SU-DHL-6 (cell line): ENCODE measurements at regions not wholly inside any gene's neighbourhood (a gene's known extent, or its start where the extent isn't known, plus 50 kb on each side); places are given as distances from the start of the nearest gene placed in this dataset.

ENCODE experiments used
- H2AFZ ChIP-seq: fragments of 200-600 bp; sonication (generic); 2 replicates; pipeline ENCODE4 v1.6.1; 2014; ENCODE audit warnings: low read depth, mild to moderate bottlenecking, moderate library complexity, mixed read lengths, antibody characterized with exemption, low read length; ENCODE audit not compliant: severe bottlenecking
- H3F3A ChIP-seq: fragments of 200-600 bp; shearing (Covaris generic); 2 replicates; pipeline ENCODE4 v1.6.0; 2016; ENCODE audit warnings: antibody characterized with exemption, mild to moderate bottlenecking; ENCODE audit not compliant: insufficient read depth
- H3K27ac ChIP-seq: fragments of 200-600 bp; sonication (generic); 2 replicates; pipeline ENCODE4 v1.5.1; 2016; ENCODE audit warnings: low read depth, mild to moderate bottlenecking, low read length, moderate library complexity, mixed read lengths
- H3K27me3 ChIP-seq: fragments of 200-600 bp; sonication (generic), shearing (Covaris generic); 2 replicates; pipeline ENCODE4 v1.6.0; 2014; ENCODE audit warnings: mild to moderate bottlenecking, low read length
- H3K36me3 ChIP-seq: fragments of 200-600 bp; sonication (generic); 2 replicates; pipeline ENCODE4 v1.6.1; 2014; ENCODE audit warnings: mild to moderate bottlenecking, low read length, mixed read lengths
- H3K4me2 ChIP-seq: fragments of 300-600, 200-600 bp; shearing (Covaris generic), sonication (generic); 2 replicates; pipeline ENCODE4 v1.6.0; 2014; ENCODE audit warnings: low read length, low read depth, mild to moderate bottlenecking; ENCODE audit not compliant: poor library complexity, severe bottlenecking
- H3K4me3 ChIP-seq: fragments of 200-600 bp; sonication (generic); 2 replicates; pipeline ENCODE4 v1.5.1; 2014; ENCODE audit warnings: antibody characterized with exemption, low read length, mild to moderate bottlenecking, mixed read lengths; ENCODE audit not compliant: insufficient read depth, poor library complexity, severe bottlenecking
- H3K79me2 ChIP-seq: fragments of 200-600 bp; sonication (generic); 2 replicates; pipeline ENCODE4 v1.6.1; 2014; ENCODE audit warnings: mild to moderate bottlenecking, low read length, moderate library complexity; ENCODE audit not compliant: insufficient read depth
- H3K9ac ChIP-seq: fragments of 200-600 bp; sonication (generic); 2 replicates; pipeline ENCODE4 v1.7.0; 2014; ENCODE audit warnings: mild to moderate bottlenecking, low read length
- H3K9me2 ChIP-seq: fragments of 200-600 bp; sonication (generic); replicated peaks from 2 replicates; pipeline ENCODE4 v1.6.1; 2014; ENCODE audit warnings: low read length; ENCODE audit not compliant: insufficient read depth
- H3K9me3 ChIP-seq: fragments of 200-600 bp; sonication (generic); 2 replicates; pipeline ENCODE4 v1.6.1; 2014; ENCODE audit warnings: low read length, mixed read lengths; ENCODE audit not compliant: insufficient read depth
- H4K20me1 ChIP-seq: fragments of 200-600 bp; sonication (generic); 2 replicates; pipeline ENCODE4 v1.6.1; 2014; ENCODE audit warnings: low read depth, mild to moderate bottlenecking, antibody characterized with exemption, low read length, moderate library complexity, mixed read lengths
- CTCF ChIP-seq: fragments of 200-600 bp; sonication (generic); IDR thresholded peaks from one replicate; pipeline ENCODE4 v1.5.1; 2017; ENCODE audit warnings: antibody characterized with exemption, mild to moderate bottlenecking, low read length, moderate library complexity; ENCODE audit not compliant: insufficient read depth, poor library complexity, severe bottlenecking
- EZH2phosphoT487 ChIP-seq: fragments of 200-600 bp; sonication (generic), shearing (Covaris generic); conservative IDR thresholded peaks from 2 replicates; pipeline ENCODE4 v1.6.1; 2018; ENCODE audit warnings: mild to moderate bottlenecking, antibody characterized with exemption, low read length, moderate library complexity, mixed read lengths

GRCh38 chr2:175647058-175647457 is 355.0 kb downstream of the LNPK start:
- no peak for TF ChIP-seq EZH2phosphoT487
- TF ChIP-seq CTCF: no peak
- Histone ChIP-seq H4K20me1 (no peaks in the 10 kb centered on the region), H3K4me2 (no peak overlapping the region)

GRCh38 chr2:175640655-175641054 is 361.4 kb downstream of the LNPK start:
- Histone ChIP-seq H3K9me2 (no peaks in the 10 kb centered on the region), H3F3A (no peaks in the 10 kb centered on the region), H3K9me3 (no peaks in the 10 kb centered on the region), H3K9ac (no peak overlapping the region), H3K79me2 (no peaks in the 10 kb centered on the region), H3K4me2 (no peak overlapping the region), H2AFZ (no peak overlapping the region), H3K27me3 (no peaks in the 10 kb centered on the region; the same call in 1 of the 2 replicates), H3K4me3 (no peak overlapping the region), H3K36me3 (no peaks in the 10 kb centered on the region), H3K27ac (no peak overlapping the region), H4K20me1 (no peaks in the 10 kb centered on the region)
- no peak for TF ChIP-seq CTCF

More at GRCh38 chr2:175647058-175647457, 355.0 kb downstream of the LNPK start:
- Histone ChIP-seq H3K27me3 (no peaks in the 10 kb centered on the region), H2AFZ (no peak overlapping the region), H3K9me2 (no peaks in the 10 kb centered on the region), H3K9me3 (no peaks in the 10 kb centered on the region), H3K27ac (no peak overlapping the region), H3K4me3 (no peak overlapping the region), H3F3A (no peaks in the 10 kb centered on the region), H3K9ac (no peak overlapping the region), H3K79me2 (no peaks in the 10 kb centered on the region), H3K36me3 (no peaks in the 10 kb centered on the region)

GRCh38 chr2:175633227-175633626 is 368.8 kb downstream of the LNPK start:
- H2AFZ ChIP-seq: no peak overlapping the region
- H3K9me2 ChIP-seq: no peaks in the 10 kb centered on the region
- H3K4me2 ChIP-seq: no peak overlapping the region
- H3K9me3 ChIP-seq: no peaks in the 10 kb centered on the region
- H3F3A ChIP-seq: no peaks in the 10 kb centered on the region
- no peak overlapping the region for H3K27ac ChIP-seq
- H3K36me3 ChIP-seq: no peaks in the 10 kb centered on the region
- no peak overlapping the region for H3K9ac ChIP-seq
- H3K79me2 ChIP-seq: no peaks in the 10 kb centered on the region
- no peaks in the 10 kb centered on the region for H3K27me3 ChIP-seq
- no peaks in the 10 kb centered on the region for H4K20me1 ChIP-seq
- H3K4me3 ChIP-seq: no peak overlapping the region
- no peak for TF ChIP-seq CTCF
- TF ChIP-seq EZH2phosphoT487: no peak

- Histone ChIP-seq H3K27ac (no peak overlapping the region), H3K9ac (no peak overlapping the region), H3K4me3 (no peak overlapping the region), H4K20me1 (no peaks in the 10 kb centered on the region), H3K4me2 (no peak overlapping the region), H3K79me2 (no peaks in the 10 kb centered on the region), H3K27me3 (no peaks in the 10 kb centered on the region), H3F3A (no peaks in the 10 kb centered on the region), H3K36me3 (no peaks in the 10 kb centered on the region), H3K9me3 (no peaks in the 10 kb centered on the region), H2AFZ (no peak overlapping the region), H3K9me2 (no peaks in the 10 kb centered on the region)
- TF ChIP-seq CTCF (no peak), EZH2phosphoT487 (no peak)
These were observed 370.8 kb downstream of the LNPK start for GRCh38 chr2:175631245-175631623.
